Tibial nerve (tissue), 4 donors: ENCODE measurements at regions not wholly inside any gene's neighbourhood (a gene's known extent, or its start where the extent isn't known, plus 50 kb on each side); places are given as distances from the start of the nearest gene placed in this dataset.

Source experiments
- DNase-seq, 2 donors: peaks; one replicate each; pipeline ENCODE4 v3.0.0-alpha.2; 2019; ENCODE audit warnings: low spot score in 2 of 2
- H3K27ac ChIP-seq, 4 donors: fragments of 200-600 bp; sonication (generic) in 3 of 4; one replicate each; pipeline ENCODE4 v1.5.1; 2017 to 2019; ENCODE audit warnings: mild to moderate bottlenecking in 1 of 4
- H3K27me3 ChIP-seq, 2 donors: fragments of 200-600 bp; sonication (generic) in 1 of 2; one replicate each; pipeline versions ENCODE4 v1.5.1 to v1.6.0; 2017 to 2019
- H3K36me3 ChIP-seq, 3 donors: fragments of 200-600 bp; sonication (generic); one replicate each; pipeline ENCODE4 v1.5.1; 2018 to 2019
- H3K4me1 ChIP-seq, 4 donors: fragments of 200-600 bp; sonication (generic) in 3 of 4; one replicate each; pipeline ENCODE4 v1.5.1; 2017 to 2019
- H3K4me3 ChIP-seq, 4 donors: fragments of 200-600 bp; sonication (generic) in 3 of 4; one replicate each; pipeline ENCODE4 v1.5.1; 2017 to 2019; ENCODE audit warnings: mild to moderate bottlenecking in 1 of 4, moderate library complexity in 1 of 4
- H3K9me3 ChIP-seq, 4 donors: fragments of 200-600 bp; sonication (generic) in 3 of 4; one replicate each; pipeline ENCODE4 v1.5.1; 2017 to 2019
- EP300 ChIP-seq, 2 donors: sonication (generic); formaldehyde crosslinking; IDR thresholded peaks; one replicate each; pipeline ENCODE4 v1.6.1; 2017; ENCODE audit warnings: antibody characterized with exemption in 2 of 2, mild to moderate bottlenecking in 1 of 2
- POLR2A ChIP-seq, 2 donors: fragments of 450-650 bp; IDR thresholded peaks; one replicate each; pipeline ENCODE4 v1.6.1; 2017; ENCODE audit warnings: antibody characterized with exemption in 2 of 2, mild to moderate bottlenecking in 2 of 2, moderate library complexity in 2 of 2
- WGBS, 2 donors: methylation state at CpG; one replicate each; pipeline ENCODE4 v1.1.5; 2018; 5-methylcytosine and 5-hydroxymethylcytosine counted together
- TF ChIP-seq, protein P1 (sequence below), 5 experiments: fragments of 200-600 bp in 3 of 5; fragments of 450-650 bp in 2 of 5; sonication (generic) in 3 of 5; IDR thresholded peaks; one replicate each; pipeline ENCODE4 v1.5.1; 2016 to 2019; ENCODE audit warnings: antibody characterized with exemption in 5 of 5, mild to moderate bottlenecking in 3 of 5, moderate library complexity in 2 of 5

DNA sequence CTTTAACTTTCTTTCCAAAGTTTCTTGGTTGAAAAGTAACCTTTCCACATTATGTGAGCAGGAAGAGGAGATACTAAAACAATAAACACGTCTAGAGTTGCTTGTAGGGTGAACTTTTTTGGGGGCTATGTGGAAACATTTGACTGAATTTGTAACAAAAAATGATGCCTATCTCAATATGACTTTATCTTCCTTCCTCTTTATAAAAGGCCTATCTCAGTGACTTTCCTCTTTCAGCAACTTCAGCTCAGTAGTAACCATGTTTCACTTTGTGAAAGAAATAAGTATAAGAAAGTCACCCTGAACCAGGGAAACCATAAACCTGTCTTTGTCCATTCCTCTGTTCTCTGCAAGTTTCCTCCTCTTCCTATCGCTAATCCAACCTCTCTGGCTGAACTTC lies 124.7 kb upstream of the TMEM164 start:
- H3K27me3 ChIP-seq = peaks cover 0 to 9% of the 10 kb centered on the region in 2 donors
- no peak for DNase-seq
- no peaks in the 10 kb centered on the region for H3K4me1 ChIP-seq
- no peaks in the 10 kb centered on the region for H3K36me3 ChIP-seq
- no peak overlapping the region for H3K27ac ChIP-seq
- H3K4me3 ChIP-seq = no peak overlapping the region
- no peaks in the 10 kb centered on the region for H3K9me3 ChIP-seq
- TF ChIP-seq, protein P1, sequence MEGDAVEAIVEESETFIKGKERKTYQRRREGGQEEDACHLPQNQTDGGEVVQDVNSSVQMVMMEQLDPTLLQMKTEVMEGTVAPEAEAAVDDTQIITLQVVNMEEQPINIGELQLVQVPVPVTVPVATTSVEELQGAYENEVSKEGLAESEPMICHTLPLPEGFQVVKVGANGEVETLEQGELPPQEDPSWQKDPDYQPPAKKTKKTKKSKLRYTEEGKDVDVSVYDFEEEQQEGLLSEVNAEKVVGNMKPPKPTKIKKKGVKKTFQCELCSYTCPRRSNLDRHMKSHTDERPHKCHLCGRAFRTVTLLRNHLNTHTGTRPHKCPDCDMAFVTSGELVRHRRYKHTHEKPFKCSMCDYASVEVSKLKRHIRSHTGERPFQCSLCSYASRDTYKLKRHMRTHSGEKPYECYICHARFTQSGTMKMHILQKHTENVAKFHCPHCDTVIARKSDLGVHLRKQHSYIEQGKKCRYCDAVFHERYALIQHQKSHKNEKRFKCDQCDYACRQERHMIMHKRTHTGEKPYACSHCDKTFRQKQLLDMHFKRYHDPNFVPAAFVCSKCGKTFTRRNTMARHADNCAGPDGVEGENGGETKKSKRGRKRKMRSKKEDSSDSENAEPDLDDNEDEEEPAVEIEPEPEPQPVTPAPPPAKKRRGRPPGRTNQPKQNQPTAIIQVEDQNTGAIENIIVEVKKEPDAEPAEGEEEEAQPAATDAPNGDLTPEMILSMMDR (IDR thresholded peaks at IDR 0.05) = no peak
- no peak for TF ChIP-seq EP300 (IDR thresholded peaks at IDR 0.05)
- no peak for TF ChIP-seq POLR2A (IDR thresholded peaks at IDR 0.05)
- WGBS, 2 donors = 48 to 86% methylated on average over 2 of the region's 2 CpGs

DNA sequence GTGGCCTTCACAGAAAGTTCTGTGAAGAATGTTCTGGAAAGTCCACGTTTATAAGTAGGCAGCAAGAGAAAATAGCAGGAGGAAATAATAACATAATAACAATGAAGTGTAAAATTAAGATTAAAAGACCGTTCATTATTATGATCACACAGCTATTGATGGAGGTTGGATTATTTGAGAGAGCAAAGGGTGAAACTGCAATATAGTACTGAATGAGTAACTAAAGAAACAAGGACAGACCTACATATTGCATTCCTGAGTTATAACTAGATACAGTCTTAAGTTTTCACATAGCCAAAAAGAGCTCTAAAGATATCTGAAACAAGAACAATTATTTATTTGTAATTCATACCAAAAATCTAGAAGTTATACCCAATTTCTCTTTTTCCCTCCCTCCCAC lies 122.9 kb upstream of the TMEM164 start:
- WGBS, 2 donors = 60 to 67% methylated on average over 2 of the region's 2 CpGs
- no peak overlapping the region for H3K4me3 ChIP-seq
- TF ChIP-seq POLR2A (IDR thresholded peaks at IDR 0.05) (no peak), EP300 (IDR thresholded peaks at IDR 0.05) (no peak)
- TF ChIP-seq, protein P1 (IDR thresholded peaks at IDR 0.05) = no peak
- peaks cover 0 to 15% of the 10 kb centered on the region in 2 donors for H3K27me3 ChIP-seq
- no peaks in the 10 kb centered on the region for H3K4me1 ChIP-seq
- no peak for DNase-seq
- no peaks in the 10 kb centered on the region for H3K9me3 ChIP-seq
- no peak overlapping the region for H3K27ac ChIP-seq
- H3K36me3 ChIP-seq = no peaks in the 10 kb centered on the region

DNA sequence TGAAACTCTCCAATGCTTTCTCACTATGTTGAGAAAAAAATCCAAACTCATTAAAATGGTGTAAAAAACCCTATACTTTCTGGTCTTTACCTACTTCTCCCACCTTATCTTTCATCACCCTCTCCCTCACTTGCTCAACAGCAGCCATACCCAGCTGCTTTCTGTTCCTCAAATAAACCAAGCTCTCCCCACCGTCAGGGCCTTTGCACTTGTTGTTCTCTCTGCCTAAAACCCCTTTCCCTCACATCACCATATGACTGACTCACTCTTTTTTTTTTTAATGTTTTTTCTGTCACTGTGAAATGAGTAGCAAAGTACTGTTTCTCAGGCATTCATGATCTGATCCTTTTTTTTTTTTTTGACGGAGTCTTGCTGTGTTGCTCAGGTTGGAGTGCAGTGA lies 122.3 kb upstream of the TMEM164 start:
- Histone ChIP-seq H3K9me3 (no peaks in the 10 kb centered on the region), H3K36me3 (no peaks in the 10 kb centered on the region), H3K27me3 (peaks cover 0 to 19% of the 10 kb centered on the region in 2 donors), H3K4me1 (no peaks in the 10 kb centered on the region), H3K27ac (no peak overlapping the region), H3K4me3 (no peak overlapping the region)
- TF ChIP-seq, protein P1 (IDR thresholded peaks at IDR 0.05) = no peak
- TF ChIP-seq EP300 (IDR thresholded peaks at IDR 0.05) (no peak), POLR2A (IDR thresholded peaks at IDR 0.05) (no peak)
- 66 to 78% methylated on average over 2 of the region's 2 CpGs for WGBS, 2 donors
- no peak for DNase-seq

DNA sequence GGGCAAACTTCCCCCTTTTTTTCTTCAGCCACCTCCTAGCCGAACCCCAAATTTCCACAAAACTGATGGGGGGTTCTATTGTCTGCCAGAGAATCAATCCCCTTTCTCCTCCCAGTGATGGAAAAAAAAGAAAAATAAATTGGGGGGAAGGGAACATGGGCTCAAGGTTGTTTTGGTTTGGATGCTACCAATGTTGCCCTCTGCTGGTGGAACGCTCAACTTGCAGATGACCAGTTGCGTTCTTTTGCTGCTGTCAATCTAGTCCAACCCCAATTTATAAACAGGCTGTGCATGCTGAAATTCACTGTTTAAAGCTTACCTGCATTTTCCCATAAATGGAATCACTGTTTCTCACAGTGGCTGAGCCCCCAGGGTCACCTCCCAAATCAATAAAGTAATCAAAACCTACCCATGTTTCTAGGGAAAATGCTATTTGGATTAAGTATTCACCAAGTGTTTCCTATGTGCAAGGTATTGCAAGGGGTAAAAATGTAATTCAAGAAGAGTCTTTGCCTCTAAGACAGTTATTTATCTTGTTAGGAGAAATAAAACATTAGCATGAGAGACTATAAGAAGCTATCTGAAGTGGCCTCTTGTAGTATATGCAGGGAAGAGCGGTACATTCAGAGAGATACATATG lies 116.7 kb upstream of the TMEM164 start:
- DNase-seq = peak in 1 of 2 donors; percentile 16
- no peak overlapping the region for H3K27ac ChIP-seq
- peaks cover 0 to 3% (median 0%) of the 10 kb centered on the region in 4 donors for H3K4me1 ChIP-seq
- H3K4me3 ChIP-seq = no peak overlapping the region
- H3K27me3 ChIP-seq = peaks cover 0 to 29% of the 10 kb centered on the region in 2 donors
- H3K9me3 ChIP-seq = no peaks in the 10 kb centered on the region
- H3K36me3 ChIP-seq = no peaks in the 10 kb centered on the region
- TF ChIP-seq EP300 (IDR thresholded peaks at IDR 0.05) = no peak
- TF ChIP-seq, protein P1 (IDR thresholded peaks at IDR 0.05) = peak; percentile 43 to 74 (median 53)
- no peak for TF ChIP-seq POLR2A (IDR thresholded peaks at IDR 0.05)
- WGBS, 2 donors = 35 to 36% methylated on average over 4 of the region's 4 CpGs

DNA sequence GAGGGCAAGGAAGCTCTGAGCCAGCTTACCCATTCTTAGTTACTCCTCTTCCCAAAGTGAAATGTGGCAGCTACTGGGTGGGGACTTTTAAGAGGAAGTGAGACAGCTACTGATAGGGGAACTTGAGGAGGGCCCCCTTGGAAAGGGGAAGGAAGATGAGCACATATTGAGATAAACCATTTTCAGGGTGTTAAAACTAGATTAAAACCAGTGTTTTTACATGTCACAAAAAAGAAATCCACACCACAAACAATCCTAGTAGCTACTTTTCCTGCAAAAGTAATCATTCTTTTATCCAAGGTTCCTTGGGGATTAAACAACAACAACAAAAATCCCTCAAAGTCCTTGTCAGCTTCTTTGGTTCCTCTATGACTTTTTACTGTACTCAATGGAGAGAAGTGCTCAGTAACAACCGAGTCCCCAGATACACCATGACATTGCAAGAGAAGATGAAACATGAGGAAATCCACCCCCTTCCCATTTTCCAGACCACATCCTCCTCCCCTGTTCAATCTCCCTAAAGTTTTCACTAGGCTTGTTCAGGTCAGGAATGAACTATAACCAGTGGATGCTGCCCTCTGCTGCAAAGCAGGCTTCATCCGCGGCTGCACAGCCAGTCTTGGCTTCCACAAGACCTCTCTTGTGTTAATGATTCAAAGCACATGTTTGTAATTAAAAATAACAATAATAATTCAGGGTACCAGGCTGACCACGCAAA lies 113.5 kb upstream of the TMEM164 start:
- H3K4me3 ChIP-seq = no peak overlapping the region
- 33 to 51% methylated on average over 4 of the region's 4 CpGs for WGBS, 2 donors
- H3K4me1 ChIP-seq = peaks cover 0 to 3% (median 0%) of the 10 kb centered on the region in 4 donors
- DNase-seq = no peak
- H3K9me3 ChIP-seq = no peaks in the 10 kb centered on the region
- no peaks in the 10 kb centered on the region for H3K36me3 ChIP-seq
- TF ChIP-seq POLR2A (IDR thresholded peaks at IDR 0.05) (no peak), EP300 (IDR thresholded peaks at IDR 0.05) (no peak)
- TF ChIP-seq, protein P1 (IDR thresholded peaks at IDR 0.05) = no peak
- peaks cover 0 to 22% of the 10 kb centered on the region in 2 donors for H3K27me3 ChIP-seq
- H3K27ac ChIP-seq = no peak overlapping the region
